ENCODE measurements at regions not wholly inside any gene's neighbourhood (a gene's known extent, or its start where the extent isn't known, plus 50 kb on each side); places are given as distances from the start of the nearest gene placed in this dataset.

- DNase-seq = no peak
- Mint-ChIP-seq H3K9me3 (ENCODE audit: unreplicated experiment) (no peaks in the 10 kb centered on the region), H3K4me3 (ENCODE audit: unreplicated experiment) (no peak overlapping the region), H3K36me3 (ENCODE audit: insufficient read depth, unreplicated experiment) (no peaks in the 10 kb centered on the region), H3K27ac (ENCODE audit: unreplicated experiment) (no peak overlapping the region), H3K27me3 (ENCODE audit: insufficient read depth, unreplicated experiment) (peaks cover 4% of the 10 kb centered on the region), H3K4me1 (ENCODE audit: low read depth, unreplicated experiment) (no peaks in the 10 kb centered on the region)
- Histone ChIP-seq H3K4me1 (no peaks in the 10 kb centered on the region; the same call in 1 of the 2 replicates), H3K36me3 (ENCODE audit: control insufficient read depth, insufficient read depth, low read length) (no peaks in the 10 kb centered on the region), H3K27me3 (replicated peaks; ENCODE audit: control insufficient read depth, insufficient read depth, low read length) (no peaks in the 10 kb centered on the region; the same call in 1 of the 2 replicates), H3K4me3 (ENCODE audit: low read depth, low read length) (no peak overlapping the region), H3K9me3 (no peaks in the 10 kb centered on the region)
- no TSS peak for BruUV-seq (replicated peaks)
- no peak for TF ChIP-seq CTCF (IDR thresholded peaks at IDR 0.05; ENCODE audit: insufficient read depth in 1 of 2, low read depth in 1 of 2, low read length in 1 of 2, severe bottlenecking in 1 of 2, unreplicated experiment in 1 of 2)
- ChIA-PET POLR2A (no interaction called here), CTCF (no interaction called here)
- intact Hi-C loops (cut with micrococcal nuclease; ENCODE audit: unreplicated experiment) = no loop called here
Observed at GRCh38 chr5:136615251-136616119, 250.1 kb upstream of the TRPC7 start.

- Mint-ChIP-seq H3K4me3 (ENCODE audit: unreplicated experiment) (no peak overlapping the region), H3K36me3 (ENCODE audit: insufficient read depth, unreplicated experiment) (no peaks in the 10 kb centered on the region), H3K9me3 (ENCODE audit: unreplicated experiment) (no peaks in the 10 kb centered on the region), H3K27ac (ENCODE audit: unreplicated experiment) (no peak overlapping the region), H3K4me1 (ENCODE audit: low read depth, unreplicated experiment) (no peaks in the 10 kb centered on the region), H3K27me3 (ENCODE audit: insufficient read depth, unreplicated experiment) (peaks cover 19% of the 10 kb centered on the region)
- H3K9me3 ChIP-seq = no peaks in the 10 kb centered on the region
- ChIA-PET CTCF (no interaction called here), POLR2A (no interaction called here)
- no TSS peak for BruUV-seq (replicated peaks)
- H3K4me1 ChIP-seq = no peaks in the 10 kb centered on the region
- TF ChIP-seq CTCF (IDR thresholded peaks at IDR 0.05; ENCODE audit: insufficient read depth in 1 of 2, low read depth in 1 of 2, low read length in 1 of 2, severe bottlenecking in 1 of 2, unreplicated experiment in 1 of 2) = no peak
- DNase-seq = no peak
- no peaks in the 10 kb centered on the region for H3K27me3 ChIP-seq (replicated peaks; ENCODE audit: control insufficient read depth, insufficient read depth, low read length)
- H3K36me3 ChIP-seq (ENCODE audit: control insufficient read depth, insufficient read depth, low read length) = no peaks in the 10 kb centered on the region
- intact Hi-C loops (cut with micrococcal nuclease; ENCODE audit: unreplicated experiment) = no loop called here
- no peak overlapping the region for H3K4me3 ChIP-seq (ENCODE audit: low read depth, low read length)
Observed at GRCh38 chr5:136613230-136613629, 247.9 kb upstream of the TRPC7 start.

- Mint-ChIP-seq H3K27me3 (ENCODE audit: insufficient read depth, unreplicated experiment) (peaks cover 25% of the 10 kb centered on the region), H3K36me3 (ENCODE audit: insufficient read depth, unreplicated experiment) (no peaks in the 10 kb centered on the region), H3K4me1 (ENCODE audit: low read depth, unreplicated experiment) (no peaks in the 10 kb centered on the region), H3K9me3 (ENCODE audit: unreplicated experiment) (peaks cover 19% of the 10 kb centered on the region), H3K27ac (ENCODE audit: unreplicated experiment) (no peak overlapping the region), H3K4me3 (ENCODE audit: unreplicated experiment) (no peak overlapping the region)
- ChIA-PET CTCF (no interaction called here), POLR2A (no interaction called here)
- Histone ChIP-seq H3K4me3 (ENCODE audit: low read depth, low read length) (no peak overlapping the region), H3K27me3 (replicated peaks; ENCODE audit: control insufficient read depth, insufficient read depth, low read length) (no peaks in the 10 kb centered on the region), H3K9me3 (peaks cover 10% of the 10 kb centered on the region; the same call in 1 of the 2 replicates), H3K36me3 (ENCODE audit: control insufficient read depth, insufficient read depth, low read length) (no peaks in the 10 kb centered on the region), H3K4me1 (no peaks in the 10 kb centered on the region)
- intact Hi-C loops (cut with micrococcal nuclease; ENCODE audit: unreplicated experiment) = no loop called here
- no peak for DNase-seq
- TF ChIP-seq CTCF (IDR thresholded peaks at IDR 0.05; ENCODE audit: insufficient read depth in 1 of 2, low read depth in 1 of 2, low read length in 1 of 2, severe bottlenecking in 1 of 2, unreplicated experiment in 1 of 2) = no peak
- BruUV-seq (replicated peaks) = no TSS peak
Observed at GRCh38 chr5:136605638-136606037, 240.3 kb upstream of the TRPC7 start.

Data from Caco-2 (cell line).